ENCODE measurements at regions not wholly inside any gene's neighbourhood (a gene's known extent, or its start where the extent isn't known, plus 50 kb on each side); places are given as distances from the start of the nearest gene placed in this dataset.

DNA sequence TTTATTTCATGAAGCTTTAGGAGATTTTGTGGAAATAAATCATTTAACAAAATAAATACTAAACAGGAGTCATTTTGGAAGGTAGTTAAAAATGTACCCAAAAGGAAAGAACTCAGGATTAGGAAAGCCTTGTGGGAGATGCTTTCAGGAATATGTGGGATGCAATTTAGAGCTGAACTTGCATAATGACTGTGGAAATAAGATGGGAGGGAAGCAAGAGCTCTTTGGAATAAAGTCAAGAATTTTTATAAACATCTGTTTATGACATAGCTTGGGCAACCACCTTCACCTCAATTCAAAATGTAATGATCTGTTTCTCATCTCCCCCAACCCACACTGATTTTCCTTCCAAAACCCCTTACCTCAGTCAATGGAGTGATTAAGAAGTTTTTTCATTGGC is 623.8 kb downstream of the FAT4 start (continued):
- TF ChIP-seq CHD4 (IDR thresholded peaks at IDR 0.05) (no peak), ZZZ3 (IDR thresholded peaks at IDR 0.05; ENCODE audit: control insufficient read depth, insufficient read length, low read depth) (no peak)

DNA sequence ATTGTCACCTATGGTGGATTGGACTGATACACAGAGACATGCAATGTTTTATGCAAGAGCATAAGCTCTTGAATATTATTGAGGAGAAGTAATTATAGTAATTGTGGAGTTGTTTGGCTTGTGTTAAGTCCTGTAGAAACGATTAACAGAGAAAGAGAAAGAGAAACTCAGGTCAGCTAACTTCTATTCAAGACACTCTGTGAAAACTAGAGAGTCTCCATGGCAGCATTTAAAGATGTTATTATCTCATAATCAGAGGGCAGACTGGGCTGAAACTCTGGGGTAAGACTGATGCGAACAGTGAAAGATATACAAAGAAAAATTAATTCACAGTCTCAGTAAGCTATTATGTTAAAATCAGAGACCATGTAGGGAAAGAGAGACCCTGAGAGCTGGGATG is 625.7 kb downstream of the FAT4 start:
- H3K36me3 ChIP-seq (ENCODE audit: control insufficient read depth in 2 of 2, insufficient read depth in 2 of 2, low read length in 1 of 2): no peaks in the 10 kb centered on the region
- no peak overlapping the region for H2AFZ ChIP-seq (ENCODE audit: control insufficient read depth, low read depth, low read length)
- H3K9ac ChIP-seq (ENCODE audit: control insufficient read depth, insufficient read depth, low read length): no peak overlapping the region
- peak; percentile 57 for ATAC-seq
- H3K27ac ChIP-seq (ENCODE audit: control insufficient read depth, insufficient read depth): no peak overlapping the region
- FAIRE-seq: no peak
- ChIA-PET POLR2A (no interaction called here), SMC1A (ENCODE audit: uncharacterized antibody, unreplicated experiment) (no interaction called here), CTCF (interaction anchor here (0.6 to 0.9 kb wide), 2 partner anchors 28 to 56 kb away, joined by 3 read pairs; no protein-coding TSS in a partner anchor), RAD21 (ENCODE audit: unreplicated experiment) (interaction anchor here (1.5 kb wide), 1 partner anchor 180 kb away, joined by 3 read pairs; no protein-coding TSS in a partner anchor)
- H3K79me2 ChIP-seq (ENCODE audit: control insufficient read depth, insufficient read depth, low read length): no peaks in the 10 kb centered on the region
- no peaks in the 10 kb centered on the region for H3K4me1 ChIP-seq (ENCODE audit: control insufficient read depth, insufficient read depth, low read length)
- intact Hi-C loops (cut with micrococcal nuclease; ENCODE audit: unreplicated experiment): no loop called here
- TF ChIP-seq, protein P1, sequence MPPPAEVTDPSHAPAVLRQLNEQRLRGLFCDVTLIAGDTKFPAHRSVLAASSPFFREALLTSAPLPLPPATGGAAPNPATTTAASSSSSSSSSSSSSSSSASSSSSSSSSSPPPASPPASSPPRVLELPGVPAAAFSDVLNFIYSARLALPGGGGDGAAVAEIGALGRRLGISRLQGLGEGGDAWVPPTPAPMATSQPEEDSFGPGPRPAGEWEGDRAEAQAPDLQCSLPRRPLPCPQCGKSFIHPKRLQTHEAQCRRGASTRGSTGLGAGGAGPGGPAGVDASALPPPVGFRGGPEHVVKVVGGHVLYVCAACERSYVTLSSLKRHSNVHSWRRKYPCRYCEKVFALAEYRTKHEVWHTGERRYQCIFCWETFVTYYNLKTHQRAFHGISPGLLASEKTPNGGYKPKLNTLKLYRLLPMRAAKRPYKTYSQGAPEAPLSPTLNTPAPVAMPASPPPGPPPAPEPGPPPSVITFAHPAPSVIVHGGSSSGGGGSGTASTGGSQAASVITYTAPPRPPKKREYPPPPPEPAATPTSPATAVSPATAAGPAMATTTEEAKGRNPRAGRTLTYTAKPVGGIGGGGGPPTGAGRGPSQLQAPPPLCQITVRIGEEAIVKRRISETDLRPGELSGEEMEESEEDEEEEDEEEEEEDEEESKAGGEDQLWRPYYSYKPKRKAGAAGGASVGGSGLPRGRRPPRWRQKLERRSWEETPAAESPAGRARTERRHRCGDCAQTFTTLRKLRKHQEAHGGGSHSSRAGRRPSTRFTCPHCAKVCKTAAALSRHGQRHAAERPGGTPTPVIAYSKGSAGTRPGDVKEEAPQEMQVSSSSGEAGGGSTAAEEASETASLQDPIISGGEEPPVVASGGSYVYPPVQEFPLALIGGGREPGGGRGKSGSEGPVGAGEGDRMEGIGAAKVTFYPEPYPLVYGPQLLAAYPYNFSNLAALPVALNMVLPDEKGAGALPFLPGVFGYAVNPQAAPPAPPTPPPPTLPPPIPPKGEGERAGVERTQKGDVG (CRISPR knock-in tag; IDR thresholded peaks at IDR 0.05): no peak
- TF ChIP-seq TBL1XR1 (IDR thresholded peaks at IDR 0.05; ENCODE audit: low read depth, low read length) (no peak), MTA3 (IDR thresholded peaks at IDR 0.05; ENCODE audit: borderline replicate concordance, low read length) (no peak), BACH1 (IDR thresholded peaks at IDR 0.05; ENCODE audit: borderline replicate concordance) (no peak), ATF7 (IDR thresholded peaks at IDR 0.05; ENCODE audit: low read depth) (no peak), SREBF1 (IDR thresholded peaks at IDR 0.05; ENCODE audit: low read length) (no peak), TAF1 (IDR thresholded peaks at IDR 0.05; ENCODE audit: borderline replicate concordance, low read depth, low read length) (no peak), RBBP5 (conservative IDR thresholded peaks at IDR 0.05) (no peak), CREB1 (IDR thresholded peaks at IDR 0.05; ENCODE audit: low read depth) (no peak), CHD2 (IDR thresholded peaks at IDR 0.05; ENCODE audit: borderline replicate concordance, low read depth, low read length) (no peak), NRF1 (conservative IDR thresholded peaks at IDR 0.05; ENCODE audit: low read depth, low read length) (no peak)
- TF ChIP-seq, protein P2, sequence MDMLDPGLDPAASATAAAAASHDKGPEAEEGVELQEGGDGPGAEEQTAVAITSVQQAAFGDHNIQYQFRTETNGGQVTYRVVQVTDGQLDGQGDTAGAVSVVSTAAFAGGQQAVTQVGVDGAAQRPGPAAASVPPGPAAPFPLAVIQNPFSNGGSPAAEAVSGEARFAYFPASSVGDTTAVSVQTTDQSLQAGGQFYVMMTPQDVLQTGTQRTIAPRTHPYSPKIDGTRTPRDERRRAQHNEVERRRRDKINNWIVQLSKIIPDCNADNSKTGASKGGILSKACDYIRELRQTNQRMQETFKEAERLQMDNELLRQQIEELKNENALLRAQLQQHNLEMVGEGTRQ (IDR thresholded peaks at IDR 0.05; ENCODE audit: borderline replicate concordance, low read depth, low read length): no peak
- TF ChIP-seq, protein P3, sequence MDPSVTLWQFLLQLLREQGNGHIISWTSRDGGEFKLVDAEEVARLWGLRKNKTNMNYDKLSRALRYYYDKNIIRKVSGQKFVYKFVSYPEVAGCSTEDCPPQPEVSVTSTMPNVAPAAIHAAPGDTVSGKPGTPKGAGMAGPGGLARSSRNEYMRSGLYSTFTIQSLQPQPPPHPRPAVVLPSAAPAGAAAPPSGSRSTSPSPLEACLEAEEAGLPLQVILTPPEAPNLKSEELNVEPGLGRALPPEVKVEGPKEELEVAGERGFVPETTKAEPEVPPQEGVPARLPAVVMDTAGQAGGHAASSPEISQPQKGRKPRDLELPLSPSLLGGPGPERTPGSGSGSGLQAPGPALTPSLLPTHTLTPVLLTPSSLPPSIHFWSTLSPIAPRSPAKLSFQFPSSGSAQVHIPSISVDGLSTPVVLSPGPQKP (IDR thresholded peaks at IDR 0.05; ENCODE audit: low read depth, low read length): no peak
- 0% methylated on average over 2 of the region's 2 CpGs for WGBS (ENCODE audit: insufficient coverage, insufficient replicate concordance, low lambda C conversion rate, missing lambda C conversion rate)
- no peaks in the 10 kb centered on the region for H3K27me3 ChIP-seq (replicated peaks in 1 of 2; ENCODE audit: control insufficient read depth in 2 of 2, insufficient read depth in 2 of 2, low read length in 1 of 2)
- H3K4me2 ChIP-seq (ENCODE audit: control insufficient read depth, insufficient read depth): no peak overlapping the region
- no peaks in the 10 kb centered on the region for H3K9me3 ChIP-seq (replicated peaks; ENCODE audit: control insufficient read depth, insufficient read depth, low read length)
- in situ Hi-C loops (cut with MboI): no loop called here
- no peaks in the 10 kb centered on the region for H4K20me1 ChIP-seq (ENCODE audit: control insufficient read depth, insufficient read depth)
- DNase-seq (ENCODE audit: low read depth, low spot score): no peak
- no TSS peak for BruUV-seq (replicated peaks)
- H3K4me3 ChIP-seq: no peak overlapping the region
